GDM1 (cell line): ENCODE measurements at regions not wholly inside any gene's neighbourhood (a gene's known extent, or its start where the extent isn't known, plus 50 kb on each side); places are given as distances from the start of the nearest gene placed in this dataset.
"Not testable (repeated sequence)": the region's sequence is repeated elsewhere in the genome, so short reads cannot be mapped to it uniquely, and the experiment has no call there.

ENCODE experiments used
- DNase-seq: peaks from one replicate; lab custom pipeline; 2025; lab: John Stamatoyannopoulos, UW

DNA sequence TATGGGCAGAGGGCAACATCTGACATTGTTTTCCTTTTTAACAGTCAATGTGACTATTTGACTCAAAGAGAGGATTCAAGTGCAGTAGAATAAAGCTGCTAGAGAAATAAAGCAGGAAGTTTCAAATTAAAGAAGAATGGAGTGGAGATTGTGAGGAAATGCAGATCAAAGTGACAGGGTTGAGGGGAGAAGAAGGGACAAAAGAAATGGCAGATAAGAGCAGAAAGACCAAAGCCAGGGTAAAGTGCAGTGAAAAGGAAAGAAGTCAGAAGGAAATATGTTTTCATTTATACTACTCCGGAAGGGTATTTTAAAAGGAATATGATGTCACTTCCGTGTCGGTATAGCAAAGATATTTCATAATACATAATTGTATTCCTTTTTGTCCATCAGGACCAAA lies 297.5 kb upstream of the CRIM1 start:
- no peak for DNase-seq

DNA sequence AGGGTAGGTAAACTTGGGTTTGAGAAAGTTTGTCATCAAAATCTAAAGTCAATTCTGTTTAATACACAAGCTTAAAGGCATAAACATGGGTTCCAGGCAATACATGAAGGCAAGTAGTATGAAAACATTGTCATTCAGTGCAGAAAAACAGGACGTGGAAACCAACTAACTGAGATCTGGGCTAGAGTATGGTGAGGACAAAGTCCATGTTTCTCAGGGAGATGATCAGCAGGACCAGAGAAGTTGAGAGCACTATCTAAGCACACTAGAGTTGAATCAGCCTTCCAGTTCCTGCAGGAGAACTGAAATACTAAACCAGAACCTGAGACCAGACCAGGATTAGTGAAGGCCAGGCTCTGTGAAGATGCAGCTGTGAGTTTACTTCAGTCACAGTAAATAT lies 302.8 kb upstream of the CRIM1 start:
- DNase-seq = no peak

DNA sequence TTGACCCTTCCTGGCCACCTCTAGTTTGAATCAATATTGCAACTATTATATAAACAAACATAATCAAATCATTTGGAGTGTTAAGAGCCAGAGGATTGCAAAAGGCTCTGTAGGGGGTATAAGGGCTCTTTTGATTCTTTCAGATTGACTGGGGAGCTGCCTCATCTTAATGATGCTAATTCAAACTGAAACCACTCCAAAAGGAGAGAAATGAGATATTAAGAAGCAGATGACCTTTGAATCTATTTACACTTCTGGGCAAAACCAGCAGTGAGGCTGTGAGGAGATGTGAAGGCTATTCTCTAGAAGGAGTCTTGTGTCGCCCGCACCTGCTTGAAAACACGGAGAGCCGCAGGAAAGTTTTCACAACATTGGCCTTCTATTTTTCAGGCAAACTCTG lies 311.2 kb upstream of the CRIM1 start:
- DNase-seq = no peak

DNA sequence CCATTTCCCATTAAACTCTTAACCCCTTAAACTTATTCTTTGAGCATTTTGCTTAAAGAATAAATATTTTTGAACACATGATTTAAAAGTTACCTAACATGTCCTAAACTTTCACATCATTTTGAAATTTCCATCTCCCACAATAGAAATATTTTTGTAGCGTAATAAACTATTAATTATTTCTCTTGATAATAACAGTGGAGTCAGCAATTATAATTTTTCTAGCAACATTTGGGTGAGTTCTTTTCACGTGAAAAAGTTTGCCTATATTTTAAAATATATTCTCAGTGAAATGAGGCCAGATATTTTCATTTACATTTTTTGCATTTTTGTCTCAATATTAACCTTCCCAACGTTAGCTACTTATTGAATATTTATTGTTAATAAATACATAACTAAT lies 320.4 kb upstream of the CRIM1 start:
- no peak for DNase-seq

DNA sequence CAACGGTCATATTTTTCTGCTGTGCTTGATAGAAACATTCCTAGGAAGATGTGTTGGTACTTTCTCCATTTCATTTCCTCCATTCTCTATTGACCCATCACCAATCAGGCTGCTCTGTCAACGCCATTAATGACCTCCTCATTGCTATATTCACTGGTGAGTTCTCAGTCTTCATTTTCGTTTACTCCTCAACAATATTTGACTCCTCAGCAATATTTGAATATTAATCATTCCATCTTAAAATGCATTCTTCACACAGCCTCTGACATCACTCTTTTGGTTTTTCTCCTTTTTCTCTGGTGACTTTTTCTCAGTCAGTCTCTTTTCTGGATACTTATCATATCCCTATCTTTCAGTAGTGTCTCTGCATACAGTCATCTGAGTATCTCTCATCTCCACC lies 323.5 kb upstream of the CRIM1 start:
- no peak for DNase-seq

DNA sequence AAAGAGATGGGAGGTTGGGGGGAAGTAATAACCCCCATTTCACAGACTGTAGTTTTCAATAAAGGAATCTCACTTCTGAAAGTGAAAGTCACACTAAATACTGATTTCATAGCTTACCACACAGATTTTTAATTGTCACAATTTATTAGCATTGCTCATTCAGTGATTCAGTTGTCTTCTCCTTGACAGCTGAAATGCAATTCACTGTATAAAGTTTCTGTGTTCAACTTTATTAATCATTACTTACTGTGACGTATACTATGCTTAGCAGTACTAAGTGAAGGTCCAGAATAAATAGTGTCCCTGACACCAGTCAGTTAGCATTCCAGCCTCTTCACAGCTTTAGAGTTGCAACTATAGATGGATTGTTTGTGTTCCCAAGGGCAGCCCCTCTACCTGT lies 324.1 kb upstream of the CRIM1 start:
- no peak for DNase-seq

DNA sequence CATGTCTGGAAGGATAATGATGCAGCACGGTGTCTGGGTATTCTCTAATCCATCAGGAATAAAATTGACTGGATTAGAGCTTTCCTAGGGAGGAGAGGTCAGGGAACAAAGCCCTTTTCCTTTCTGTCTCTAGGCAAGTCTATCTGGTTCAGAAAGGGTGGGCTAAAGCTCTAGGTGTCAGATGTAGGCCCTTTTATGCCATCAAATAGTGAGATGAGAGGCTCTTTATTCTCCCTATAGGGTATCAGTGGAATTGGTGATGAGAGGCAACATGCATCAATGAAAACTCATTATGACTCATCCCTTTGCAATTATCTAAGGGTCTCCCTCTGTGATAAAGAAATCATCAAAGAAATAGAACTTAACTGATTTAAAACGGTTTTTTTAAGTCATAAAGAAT lies 328.0 kb upstream of the CRIM1 start:
- DNase-seq = no peak

DNA sequence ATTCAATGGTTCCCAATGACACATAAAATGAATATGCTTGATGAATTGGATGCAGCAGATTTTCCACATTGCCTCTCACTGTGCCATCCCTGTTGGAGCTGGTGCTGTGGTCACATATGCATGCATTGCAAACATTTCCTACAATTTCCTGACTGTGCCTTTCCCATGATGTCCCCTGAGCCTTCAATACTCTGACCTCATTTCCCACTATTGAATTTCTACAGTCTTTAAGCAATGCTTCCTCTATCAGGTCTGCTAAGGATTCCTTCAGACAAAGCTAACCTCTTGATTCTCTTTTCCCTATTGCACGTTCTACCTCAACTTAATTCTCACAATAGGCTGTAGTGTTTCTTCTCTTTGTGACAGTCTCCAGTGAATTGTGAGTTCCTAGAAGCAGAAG lies 342.5 kb upstream of the CRIM1 start:
- no peak for DNase-seq

DNA sequence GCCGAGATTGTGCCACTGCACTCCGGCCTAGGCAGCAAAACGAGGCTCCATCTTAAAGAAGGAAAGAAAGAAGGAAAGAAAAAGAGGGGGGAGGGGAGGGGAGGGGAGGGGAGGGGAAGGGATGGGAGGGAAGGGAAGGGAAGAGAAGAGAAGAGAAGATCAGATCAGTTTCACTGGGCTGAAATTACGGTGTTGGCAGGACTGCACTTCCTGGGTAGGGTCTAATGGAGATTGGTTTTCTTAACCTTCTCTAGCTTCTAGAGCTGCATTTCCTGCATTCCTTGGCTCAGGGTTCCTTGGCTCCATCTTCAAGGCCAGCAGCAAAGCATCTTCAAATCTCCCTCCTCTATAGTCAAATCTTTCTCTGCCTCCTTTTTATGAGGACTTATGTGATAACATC lies 349.1 kb upstream of the CRIM1 start:
- no peak for DNase-seq

DNA sequence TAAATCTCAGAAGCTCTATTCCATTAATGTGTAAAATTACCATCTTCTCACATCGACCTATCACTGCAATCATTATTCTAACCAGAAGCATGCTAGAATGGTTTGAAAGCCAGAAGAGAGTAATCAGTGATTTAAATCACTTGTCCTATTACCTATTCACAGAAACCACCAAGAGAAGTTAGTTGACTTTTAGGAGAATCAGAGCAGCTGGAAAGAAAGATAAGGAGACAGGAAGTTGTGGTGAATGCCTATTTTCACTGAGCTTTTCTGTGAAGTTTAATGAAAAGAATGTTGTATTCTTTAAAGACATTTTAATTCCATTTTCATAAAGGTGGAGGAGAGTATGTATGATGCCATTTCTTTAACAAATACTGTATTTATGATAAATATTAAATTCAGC lies 352.6 kb upstream of the CRIM1 start:
- DNase-seq = no peak

DNA sequence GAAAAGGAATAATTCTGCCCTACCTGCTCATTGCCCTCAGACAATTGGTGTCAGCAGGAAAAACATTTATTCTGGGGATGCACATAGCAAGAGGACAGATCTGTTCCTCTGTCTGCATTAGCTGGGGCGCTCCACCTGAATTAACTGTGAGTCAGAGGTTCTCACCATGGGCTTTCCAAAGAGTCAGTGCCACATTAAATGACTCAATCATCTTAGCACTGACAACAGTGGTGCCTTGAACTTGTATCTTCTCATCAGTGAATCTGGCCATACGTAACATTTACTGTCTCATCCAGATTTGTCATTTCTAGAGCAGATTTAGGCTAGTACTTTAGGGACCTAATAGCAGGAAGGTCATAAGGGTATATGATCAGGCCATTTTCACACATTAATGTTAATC lies 358.1 kb upstream of the CRIM1 start:
- no peak for DNase-seq

DNA sequence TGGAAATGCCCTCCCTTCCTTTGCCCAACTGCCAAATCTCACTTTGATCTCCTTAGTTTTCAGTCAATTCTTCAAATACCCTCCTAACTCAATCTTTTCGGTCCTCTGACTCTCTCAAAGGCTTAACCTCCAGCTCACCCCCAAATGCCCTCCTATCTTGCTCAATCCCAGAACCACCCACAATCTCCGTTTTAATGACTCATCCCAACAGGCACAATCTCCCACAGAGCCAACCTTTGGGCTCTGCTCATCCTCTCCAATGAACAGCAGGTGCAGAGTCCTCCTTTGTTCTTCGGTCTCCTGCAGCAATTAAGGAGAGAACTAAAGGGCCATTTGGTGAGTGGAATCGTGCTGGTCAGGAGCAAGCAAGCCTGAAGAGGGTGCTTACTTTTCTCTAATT lies 366.1 kb upstream of the CRIM1 start:
- no peak for DNase-seq

DNA sequence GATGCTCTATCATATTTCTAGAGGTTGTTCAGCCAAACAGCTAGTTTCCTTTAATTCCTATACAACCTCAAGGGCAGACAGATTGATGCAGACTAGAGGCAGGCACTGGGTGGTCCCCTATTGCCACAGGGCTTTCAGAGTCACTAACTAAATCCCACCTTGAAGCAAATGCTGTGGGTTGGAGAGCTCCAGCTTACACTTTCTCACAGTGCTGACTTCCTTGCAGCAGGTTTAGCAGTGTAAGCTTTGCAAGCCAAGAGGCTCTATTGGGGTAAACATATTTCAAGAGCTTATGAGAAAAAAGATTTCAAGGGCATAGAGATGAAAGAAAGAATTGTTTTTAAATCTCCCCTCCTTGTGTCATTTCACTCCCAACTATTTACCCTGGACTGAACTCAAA lies 366.5 kb upstream of the CRIM1 start:
- DNase-seq = no peak

DNA sequence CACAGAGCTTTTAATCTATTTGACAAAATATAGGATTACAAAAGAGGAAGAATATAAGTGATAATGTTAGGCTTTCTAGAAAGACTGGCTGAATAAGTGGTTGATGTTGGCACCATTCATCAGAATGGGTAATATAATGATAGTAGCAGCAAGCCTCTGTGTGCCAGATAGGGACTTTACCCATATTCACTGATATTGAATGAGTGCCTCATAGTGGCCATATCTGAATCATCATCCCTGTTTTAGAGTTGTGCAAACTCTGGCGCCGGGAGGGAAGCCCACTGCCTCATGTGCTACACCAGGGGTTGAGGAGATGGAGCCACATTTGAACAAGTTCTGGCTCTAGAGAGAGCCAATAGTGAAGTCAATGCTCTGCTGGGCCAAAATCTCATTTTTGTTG lies 368.7 kb upstream of the CRIM1 start:
- DNase-seq = no peak

DNA sequence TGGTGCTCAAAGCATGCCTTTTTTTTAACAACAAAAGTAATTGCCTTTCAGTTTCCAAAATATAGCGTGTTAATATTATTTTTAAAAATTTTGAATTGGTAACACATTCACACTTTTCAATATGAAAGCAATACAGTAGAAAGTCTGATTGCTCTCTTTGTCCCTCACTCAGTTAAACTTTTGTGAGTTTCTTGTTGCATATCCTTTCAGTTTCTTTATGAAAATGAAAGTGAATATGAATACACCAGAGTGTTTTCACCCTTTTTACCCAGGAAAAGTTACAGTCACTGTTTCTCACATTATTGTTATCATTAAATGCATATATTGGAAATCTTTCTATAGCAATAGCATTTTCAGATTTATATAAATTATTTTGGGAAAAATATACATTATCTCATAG lies 377.4 kb upstream of the CRIM1 start:
- DNase-seq = no peak

DNA sequence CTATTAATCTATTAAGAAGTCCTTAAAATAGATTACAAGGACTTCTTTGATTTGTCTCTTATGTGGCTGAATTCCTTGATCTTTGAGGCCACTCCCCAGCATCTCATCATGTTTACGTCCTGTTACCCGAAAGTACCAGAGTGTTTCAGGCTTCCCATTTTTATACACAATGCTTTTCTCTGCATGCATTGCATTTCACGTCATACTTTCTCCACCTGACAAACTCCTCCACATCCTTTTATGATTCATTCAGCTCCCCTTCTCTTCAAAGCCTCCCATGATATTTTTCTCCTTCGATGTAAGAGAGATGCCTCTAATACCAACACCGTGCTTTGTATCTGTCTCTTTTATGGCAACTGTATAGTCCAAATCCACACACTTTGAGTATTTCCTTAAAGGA lies 379.0 kb upstream of the CRIM1 start:
- no peak for DNase-seq

DNA sequence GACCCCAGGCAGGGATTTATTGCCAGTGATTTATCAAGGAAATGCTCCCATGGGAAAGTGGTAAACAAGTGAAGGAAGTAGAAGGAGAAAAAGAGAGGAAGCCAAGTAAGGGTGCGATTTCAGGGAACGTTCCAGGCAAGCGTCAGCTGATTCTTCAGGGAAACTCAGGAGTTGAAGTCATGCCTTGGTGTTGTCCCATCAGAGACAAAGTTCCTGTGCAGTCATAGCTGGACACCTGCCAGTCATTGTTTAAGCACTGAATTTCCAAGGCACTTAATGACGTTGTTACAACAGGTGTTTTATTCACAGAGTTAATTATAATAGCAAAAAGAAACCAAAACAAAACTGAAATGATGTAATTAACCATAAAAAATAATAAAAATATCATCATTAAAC lies 381.8 kb upstream of the CRIM1 start:
- no peak for DNase-seq

DNA sequence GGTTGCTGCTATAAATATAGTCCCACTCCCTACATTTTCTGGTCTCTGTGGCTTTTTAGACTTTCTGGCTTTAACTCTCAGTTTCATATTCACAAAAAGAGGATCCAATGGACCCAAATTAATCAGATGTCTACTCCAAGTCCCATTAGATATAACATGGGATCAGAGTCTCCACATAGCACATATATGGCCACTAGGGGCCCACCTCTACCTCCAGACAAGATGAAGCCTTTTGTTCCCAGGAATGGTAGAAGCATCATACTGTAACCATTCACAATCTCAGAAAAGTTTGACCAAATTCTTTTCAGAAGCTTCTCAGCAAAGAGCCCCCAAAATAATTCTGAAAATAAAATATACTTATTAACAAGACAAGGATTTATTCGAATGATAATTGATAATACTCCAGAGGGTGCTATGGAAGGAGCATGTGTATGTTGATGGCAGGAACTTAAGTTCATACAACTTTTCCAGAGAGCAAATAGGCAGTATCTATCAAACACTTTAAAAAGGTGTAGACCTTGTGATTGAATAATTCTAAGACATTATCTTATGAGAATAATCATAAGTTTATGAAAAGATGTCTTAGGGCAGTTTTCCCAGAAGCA lies 382.3 kb upstream of the CRIM1 start:
- DNase-seq = no peak

DNA sequence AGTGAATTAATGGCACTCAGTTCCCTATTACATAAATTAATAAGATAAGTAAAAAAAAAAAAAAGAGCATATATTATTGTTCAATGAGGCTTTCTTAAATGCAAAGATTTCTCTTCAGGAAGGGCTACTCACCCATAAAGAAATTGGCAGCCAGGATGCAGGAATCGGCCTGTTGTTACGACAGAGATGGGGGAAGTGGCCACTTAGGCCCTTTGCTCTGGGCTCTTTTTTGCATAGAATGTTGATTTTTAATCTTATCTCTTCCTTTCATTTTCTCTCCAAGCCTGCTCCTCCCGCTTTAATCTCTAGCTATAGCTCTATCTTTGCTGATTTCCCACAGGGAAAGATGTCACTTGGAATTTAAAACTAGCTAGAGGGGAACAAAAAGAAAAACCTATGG lies 391.8 kb upstream of the CRIM1 start:
- DNase-seq = no peak

DNA sequence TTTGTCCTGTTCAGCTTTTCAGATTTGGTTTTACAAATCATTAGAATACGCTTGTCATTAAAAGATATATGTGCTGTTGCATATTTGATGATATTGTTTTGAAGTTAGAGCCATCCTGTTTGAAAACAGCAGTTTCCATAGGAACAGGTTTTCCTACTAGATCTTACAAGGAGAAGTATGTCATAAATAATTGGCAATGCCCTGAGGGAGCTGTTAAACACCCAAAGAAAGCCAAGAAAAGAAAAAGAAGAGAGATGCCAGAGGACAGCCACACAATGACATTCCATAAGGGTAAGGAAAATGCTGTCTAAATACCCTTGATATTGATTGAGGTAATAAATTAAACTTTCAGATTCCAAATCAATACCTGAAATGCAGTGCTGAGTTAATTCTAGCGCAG lies 392.2 kb upstream of the CRIM1 start:
- DNase-seq = no peak

DNA sequence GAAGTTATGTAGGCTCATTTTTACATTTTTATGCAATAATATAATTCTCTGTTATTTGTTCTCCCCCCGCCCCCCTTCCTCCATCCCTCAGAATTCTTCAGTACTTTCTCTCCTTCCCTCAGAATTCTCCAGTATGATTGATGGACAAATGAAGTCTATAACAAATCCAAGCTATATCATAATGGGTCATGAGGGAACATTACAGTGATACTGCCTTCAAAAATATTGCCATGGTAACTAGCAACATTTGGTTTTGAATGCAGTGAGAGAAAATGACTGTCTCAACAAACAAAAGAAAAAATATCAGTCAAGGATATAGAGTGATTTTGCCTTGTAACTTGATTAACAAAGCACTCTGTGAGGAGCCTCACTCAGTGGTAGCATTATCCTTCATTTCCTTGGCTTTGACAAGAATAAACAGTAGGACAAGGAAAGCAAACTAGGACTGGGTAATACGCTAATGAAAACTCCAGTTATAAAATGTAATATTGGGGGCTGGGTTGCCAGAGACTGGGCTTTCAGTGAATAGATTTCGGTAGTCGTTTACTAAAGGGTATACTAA lies 392.9 kb upstream of the CRIM1 start:
- DNase-seq = no peak

DNA sequence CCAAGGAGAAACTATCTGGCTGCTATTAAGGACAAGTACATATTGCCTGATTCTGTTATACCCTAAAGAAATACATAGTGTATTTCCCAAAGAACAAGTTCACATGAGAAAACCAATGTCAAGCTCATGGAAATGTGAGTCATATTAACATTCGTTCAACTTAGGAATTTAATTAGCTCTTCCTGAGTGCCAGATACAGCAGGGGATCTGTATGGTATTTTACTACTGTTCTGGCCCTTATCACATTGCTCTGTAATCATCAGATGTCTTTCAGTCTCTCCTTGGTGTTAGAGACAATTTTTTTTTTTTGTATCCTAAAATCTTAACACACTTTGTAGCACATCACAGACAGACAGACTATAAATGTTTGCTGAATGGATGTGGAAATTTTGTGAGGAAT lies 395.0 kb upstream of the CRIM1 start:
- no peak for DNase-seq

DNA sequence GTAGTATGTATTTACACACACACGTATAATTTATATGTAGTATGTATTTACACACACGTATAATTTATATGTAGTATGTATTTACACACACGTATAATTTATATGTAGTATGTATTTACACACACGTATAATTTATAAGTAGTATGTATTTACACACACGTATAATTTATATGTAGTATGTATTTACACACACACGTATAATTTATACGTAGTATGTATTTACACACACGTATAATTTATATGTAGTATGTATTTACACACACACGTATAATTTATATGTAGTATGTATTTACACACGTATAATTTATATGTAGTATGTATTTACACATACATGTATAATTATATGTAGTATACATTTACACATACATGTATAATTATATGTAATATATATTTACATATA lies 398.5 kb upstream of the CRIM1 start:
- not testable (repeated sequence) for DNase-seq

DNA sequence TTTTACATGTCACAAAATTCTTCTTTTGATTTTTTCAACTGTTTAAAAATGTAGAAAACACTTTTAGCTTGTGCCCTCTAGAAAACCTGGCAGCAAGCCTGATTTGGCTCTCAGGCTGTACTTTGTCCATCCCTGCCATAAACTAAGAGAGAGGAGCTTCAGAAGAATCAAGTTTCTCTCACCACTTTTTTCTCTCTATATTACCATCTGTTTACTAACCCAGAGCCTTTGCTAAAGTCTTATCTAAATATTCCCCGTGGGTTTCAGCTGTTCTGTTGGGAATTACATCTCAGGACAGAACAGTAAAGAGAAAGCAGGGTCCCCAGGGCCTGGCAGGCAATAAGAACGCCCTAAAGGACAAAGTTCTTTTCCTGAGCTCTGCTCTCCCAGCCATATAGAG lies 409.1 kb upstream of the CRIM1 start:
- no peak for DNase-seq

DNA sequence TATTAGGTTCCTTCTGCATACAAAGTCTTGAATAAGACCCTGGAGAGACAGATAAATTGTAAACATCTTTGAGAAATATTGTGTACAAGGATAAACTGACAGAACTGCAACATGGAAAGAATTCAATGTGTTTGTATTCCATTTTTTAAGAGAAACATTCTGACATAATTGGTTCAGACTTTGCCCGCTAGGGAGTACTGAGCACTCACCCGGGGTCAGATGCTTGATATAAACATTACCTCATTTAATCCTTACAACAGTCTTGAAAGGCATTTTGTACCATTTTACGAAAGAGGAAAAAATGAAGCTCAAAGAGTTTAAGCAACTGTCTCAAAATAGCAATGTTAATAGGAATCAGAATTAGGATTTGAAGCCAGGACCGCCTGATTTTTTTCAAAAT lies 416.7 kb upstream of the CRIM1 start:
- DNase-seq = no peak
